H9 (cell line): ENCODE measurements at regions not wholly inside any gene's neighbourhood (a gene's known extent, or its start where the extent isn't known, plus 50 kb on each side); places are given as distances from the start of the nearest gene placed in this dataset.

Source experiments
- DNase-seq: peaks from one replicate; pipeline ENCODE4 v3.0.0-alpha.2; 2017
- H2AFZ ChIP-seq: one replicate; pipeline ENCODE4 v1.6.1; 2013; ENCODE audit warnings: mild to moderate bottlenecking, low read length, control low read depth, moderate library complexity
- H2AK5ac ChIP-seq: 2 replicates; pipeline ENCODE4 v1.6.1; 2013; ENCODE audit warnings: low read length, control low read depth, mixed read lengths; ENCODE audit not compliant: insufficient read length
- H2BK120ac ChIP-seq: one replicate; pipeline ENCODE4 v1.6.1; 2013; ENCODE audit warnings: low read depth, mild to moderate bottlenecking, low read length, control low read depth, inconsistent platforms; ENCODE audit not compliant: poor library complexity, severe bottlenecking
- H2BK12ac ChIP-seq: 2 replicates; pipeline ENCODE4 v1.6.1; 2013; ENCODE audit warnings: low read length, control low read depth, mixed read lengths, low read depth; ENCODE audit not compliant: insufficient read length
- H2BK15ac ChIP-seq: 2 replicates; pipeline ENCODE4 v1.6.1; 2013; ENCODE audit warnings: low read depth, low read length, control low read depth
- H2BK20ac ChIP-seq: one replicate; pipeline ENCODE4 v1.6.1; 2013; ENCODE audit warnings: low read depth, mild to moderate bottlenecking, low read length, control low read depth, inconsistent platforms; ENCODE audit not compliant: poor library complexity, severe bottlenecking
- H2BK5ac ChIP-seq: 2 replicates; pipeline ENCODE4 v1.6.1; 2013; ENCODE audit warnings: low read length, control low read depth, mixed read lengths; ENCODE audit not compliant: insufficient read length
- H3K14ac ChIP-seq: 2 replicates; pipeline ENCODE4 v1.6.1; 2013; ENCODE audit warnings: low read length, control low read depth; ENCODE audit not compliant: insufficient read depth
- H3K18ac ChIP-seq: 2 replicates; pipeline ENCODE4 v1.6.1; 2013; ENCODE audit warnings: low read depth, mild to moderate bottlenecking, mixed read lengths, low read length, control low read depth; ENCODE audit not compliant: insufficient read length
- H3K23ac ChIP-seq: 2 replicates; pipeline ENCODE4 v1.6.1; 2013; ENCODE audit warnings: low read length, control low read depth, mixed read lengths, low read depth; ENCODE audit not compliant: insufficient read length
- H3K23me2 ChIP-seq: 2 replicates; pipeline ENCODE4 v1.6.1; 2013; ENCODE audit warnings: low read depth, mild to moderate bottlenecking, mixed read lengths, low read length, control low read depth; ENCODE audit not compliant: insufficient read length, poor library complexity, severe bottlenecking
- H3K27ac ChIP-seq: 2 replicates; pipeline ENCODE4 v1.5.1; 2013; ENCODE audit warnings: low read length, control low read depth, mixed read lengths, low read depth; ENCODE audit not compliant: insufficient read length
- H3K27me3 ChIP-seq: 2 replicates; pipeline ENCODE4 v1.6.1; 2013; ENCODE audit warnings: low read length, control low read depth, inconsistent platforms; ENCODE audit not compliant: insufficient read depth
- H3K4ac ChIP-seq: 2 replicates; pipeline ENCODE4 v1.6.1; 2013; ENCODE audit warnings: low read depth, mild to moderate bottlenecking, control low read depth, inconsistent platforms, low read length, moderate library complexity
- H3K4me1 ChIP-seq: 2 replicates; pipeline ENCODE4 v1.6.1; 2013; ENCODE audit warnings: low read length, control low read depth, inconsistent platforms; ENCODE audit not compliant: insufficient read depth
- H3K4me2 ChIP-seq: 2 replicates; pipeline ENCODE4 v1.6.1; 2013; ENCODE audit warnings: low read length, control low read depth, mixed read lengths; ENCODE audit not compliant: insufficient read length, insufficient read depth
- H3K56ac ChIP-seq: 2 replicates; pipeline ENCODE4 v1.6.1; 2013; ENCODE audit warnings: low read depth, mild to moderate bottlenecking, mixed read lengths, low read length, control low read depth; ENCODE audit not compliant: insufficient read length
- H3K79me1 ChIP-seq: 2 replicates; pipeline ENCODE4 v1.6.1; 2013; ENCODE audit warnings: low read depth, mild to moderate bottlenecking, moderate library complexity, low read length, control low read depth, inconsistent platforms; ENCODE audit not compliant: insufficient read depth, poor library complexity, severe bottlenecking
- H3K79me2 ChIP-seq: 2 replicates; pipeline ENCODE4 v1.6.1; 2013; ENCODE audit warnings: low read length, control low read depth, inconsistent platforms; ENCODE audit not compliant: insufficient read depth
- H3K9ac ChIP-seq: 2 replicates; pipeline ENCODE4 v1.6.1; 2013; ENCODE audit warnings: low read length, control low read depth, mixed read lengths; ENCODE audit not compliant: insufficient read length; ENCODE audit errors: extremely low read depth
- H3K9me3 ChIP-seq: one replicate; pipeline ENCODE4 v1.6.1; 2013; ENCODE audit warnings: low read depth, low read length, inconsistent platforms; ENCODE audit not compliant: control insufficient read depth
- H3T11ph ChIP-seq: one replicate; pipeline ENCODE4 v1.6.1; 2013; ENCODE audit warnings: mild to moderate bottlenecking, low read length, control low read depth, inconsistent platforms
- H4K20me1 ChIP-seq: one replicate; pipeline ENCODE4 v1.6.1; 2013; ENCODE audit not compliant: control insufficient read depth, insufficient read length, insufficient read depth
- H4K5ac ChIP-seq: 2 replicates; pipeline ENCODE4 v1.6.1; 2013; ENCODE audit warnings: low read depth, mild to moderate bottlenecking, mixed read lengths, low read length, control low read depth; ENCODE audit not compliant: insufficient read length
- H4K8ac ChIP-seq: replicated peaks from 2 replicates; pipeline ENCODE4 v1.6.1; 2013; ENCODE audit warnings: low read length, control low read depth, mixed read lengths, low read depth; ENCODE audit not compliant: insufficient read length
- H4K91ac ChIP-seq: 2 replicates; pipeline ENCODE4 v1.6.1; 2013; ENCODE audit warnings: low read depth, mild to moderate bottlenecking, moderate library complexity, mixed read lengths, low read length, control low read depth; ENCODE audit not compliant: insufficient read length
- H3K27ac Mint-ChIP-seq, 3 experiments: 2 replicates in 2 of 3; 3 replicates in 1 of 3; pipeline ENCODE4 v1.8.0; 2020 to 2021; ENCODE audit warnings: mixed read lengths in 3 of 3, mild to moderate bottlenecking in 1 of 3, moderate library complexity in 1 of 3
- H3K27me3 Mint-ChIP-seq: 2 replicates; pipeline ENCODE4 v1.8.0; 2021; ENCODE audit warnings: low read depth, mild to moderate bottlenecking, moderate library complexity, mixed read lengths
- H3K36me3 Mint-ChIP-seq, 3 experiments: 2 replicates in 2 of 3; 3 replicates in 1 of 3; pipeline ENCODE4 v1.8.0; 2020 to 2021; ENCODE audit warnings: low read depth in 3 of 3, mixed read lengths in 3 of 3; ENCODE audit not compliant: insufficient read depth in 1 of 3
- H3K4me1 Mint-ChIP-seq, 2 experiments: 2 replicates each; pipeline ENCODE4 v1.8.0; 2020; ENCODE audit warnings: mixed read lengths in 2 of 2
- H3K4me3 Mint-ChIP-seq, 2 experiments: 2 replicates in 1 of 2; 3 replicates in 1 of 2; pipeline ENCODE4 v1.8.0; 2020 to 2021; ENCODE audit warnings: mild to moderate bottlenecking in 2 of 2, mixed read lengths in 2 of 2, moderate library complexity in 1 of 2
- H3K9me3 Mint-ChIP-seq, 2 experiments: 2 replicates in 1 of 2; 3 replicates in 1 of 2; pipeline ENCODE4 v1.8.0; 2020; ENCODE audit warnings: mild to moderate bottlenecking in 2 of 2, mixed read lengths in 2 of 2, moderate library complexity in 1 of 2
- CTCF ChIP-seq: fragments of 200-600 bp; sonication (generic); conservative IDR thresholded peaks from 3 replicates; pipeline ENCODE4 v1.8.0; 2021; ENCODE audit warnings: antibody characterized with exemption, mild to moderate bottlenecking
- WGBS: extraction: QIAGEN DNeasy Blood & Tissue Kit; methylation state at CpG from one replicate; pipeline ENCODE4 v1.1.7; 2013; ENCODE audit warnings: missing lambda C conversion rate, low lambda C conversion rate, mixed read lengths; ENCODE audit not compliant: insufficient read length; ENCODE audit errors: extremely low coverage; 5-methylcytosine and 5-hydroxymethylcytosine counted together

- no peaks in the 10 kb centered on the region for H3K23me2 ChIP-seq
- no peak overlapping the region for H3K4me2 ChIP-seq
- no peak overlapping the region for H3K23ac ChIP-seq
- H2AFZ ChIP-seq: no peak overlapping the region
- no peaks in the 10 kb centered on the region for H4K20me1 ChIP-seq
- Mint-ChIP-seq H3K4me1 (no peaks in the 10 kb centered on the region), H3K27ac (no peak overlapping the region; a peak in 1 of 7 replicates), H3K36me3 (no peaks in the 10 kb centered on the region; a peak in 1 of 7 replicates), H3K9me3 (no peaks in the 10 kb centered on the region), H3K27me3 (peaks cover under 1% of the 10 kb centered on the region; the same call in 1 of the 2 replicates), H3K4me3 (no peak overlapping the region)
- no peak overlapping the region for H2BK15ac ChIP-seq
- H3K27ac ChIP-seq: no peak overlapping the region
- H3K79me1 ChIP-seq: no peaks in the 10 kb centered on the region
- WGBS: no CpG with 5 or more reads among the region's 4 CpGs
- H3K56ac ChIP-seq: no peak overlapping the region
- no peak overlapping the region for H3K9ac ChIP-seq
- H3K14ac ChIP-seq: no peak overlapping the region
- H4K91ac ChIP-seq: no peak overlapping the region
- no peak overlapping the region for H2BK120ac ChIP-seq
- H3K27me3 ChIP-seq: no peaks in the 10 kb centered on the region
- no peak for DNase-seq
- H2BK5ac ChIP-seq: no peak overlapping the region
- H2AK5ac ChIP-seq: no peak overlapping the region
- no peak for TF ChIP-seq CTCF
- no peak overlapping the region for H2BK20ac ChIP-seq
- no peaks in the 10 kb centered on the region for H3K9me3 ChIP-seq
- no peaks in the 10 kb centered on the region for H3K79me2 ChIP-seq
- no peaks in the 10 kb centered on the region for H3K4me1 ChIP-seq
- H3K18ac ChIP-seq: no peak overlapping the region
- H2BK12ac ChIP-seq: no peak overlapping the region
- no peak overlapping the region for H3T11ph ChIP-seq
- no peak overlapping the region for H3K4ac ChIP-seq
- H4K5ac ChIP-seq: no peak overlapping the region
- H4K8ac ChIP-seq: no peak overlapping the region
Measured at GRCh38 chr5:8417316-8418048, 548.5 kb downstream of the MTRR start.
